Thyroid gland (tissue), 4 donors: ENCODE measurements at regions not wholly inside any gene's neighbourhood (a gene's known extent, or its start where the extent isn't known, plus 50 kb on each side); places are given as distances from the start of the nearest gene placed in this dataset.

Experiments used
- CTCF ChIP-seq, 6 experiments: fragments of 200-600 bp in 3 of 6; fragments of 450-650 bp in 3 of 6; sonication (generic) in 3 of 6; IDR thresholded peaks; one replicate each; pipeline ENCODE4 v1.5.1; 2016 to 2019; ENCODE audit warnings: antibody characterized with exemption in 6 of 6, mild to moderate bottlenecking in 2 of 6, inconsistent platforms in 1 of 6, moderate library complexity in 1 of 6
- POLR2A ChIP-seq, 2 donors: fragments of 450-650 bp; IDR thresholded peaks; one replicate each; pipeline ENCODE4 v1.6.1; 2017; ENCODE audit warnings: antibody characterized with exemption in 2 of 2, mild to moderate bottlenecking in 2 of 2, moderate library complexity in 1 of 2

- TF ChIP-seq CTCF (IDR thresholded peaks at IDR 0.05) = no peak
- no peak for TF ChIP-seq POLR2A (IDR thresholded peaks at IDR 0.05)
Measured at GRCh38 chr1:118269598-118269997, 84.6 kb upstream of the SPAG17 start.
